ENCODE measurements at regions not wholly inside any gene's neighbourhood (a gene's known extent, or its start where the extent isn't known, plus 50 kb on each side); places are given as distances from the start of the nearest gene placed in this dataset.

DNA sequence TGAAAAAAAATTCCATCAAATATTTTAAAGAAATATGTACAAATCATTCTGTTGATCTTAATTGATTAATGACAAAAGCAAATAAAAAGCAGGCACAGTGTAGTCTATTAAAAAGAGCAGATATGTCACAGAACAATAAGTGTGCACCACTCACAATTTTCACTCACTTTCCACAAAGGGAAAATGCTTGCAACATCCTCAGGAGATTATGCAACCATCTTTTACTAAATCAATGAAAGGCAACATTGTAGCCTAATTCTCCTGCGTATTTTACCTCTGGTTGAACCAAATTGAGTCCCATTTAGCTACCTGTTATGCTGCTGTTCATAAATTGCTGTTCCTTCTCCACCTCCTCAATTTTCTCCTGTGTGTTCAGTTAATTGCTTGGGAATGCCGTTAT, 1346.8 kb upstream of the PIK3C3 start:
- H3K9me3 ChIP-seq, result no peaks in the 10 kb centered on the region
- H3K27ac ChIP-seq, result no peak overlapping the region
- intact Hi-C loops (cut with DNase I), result no loop called here
- TF ChIP-seq, protein P1, sequence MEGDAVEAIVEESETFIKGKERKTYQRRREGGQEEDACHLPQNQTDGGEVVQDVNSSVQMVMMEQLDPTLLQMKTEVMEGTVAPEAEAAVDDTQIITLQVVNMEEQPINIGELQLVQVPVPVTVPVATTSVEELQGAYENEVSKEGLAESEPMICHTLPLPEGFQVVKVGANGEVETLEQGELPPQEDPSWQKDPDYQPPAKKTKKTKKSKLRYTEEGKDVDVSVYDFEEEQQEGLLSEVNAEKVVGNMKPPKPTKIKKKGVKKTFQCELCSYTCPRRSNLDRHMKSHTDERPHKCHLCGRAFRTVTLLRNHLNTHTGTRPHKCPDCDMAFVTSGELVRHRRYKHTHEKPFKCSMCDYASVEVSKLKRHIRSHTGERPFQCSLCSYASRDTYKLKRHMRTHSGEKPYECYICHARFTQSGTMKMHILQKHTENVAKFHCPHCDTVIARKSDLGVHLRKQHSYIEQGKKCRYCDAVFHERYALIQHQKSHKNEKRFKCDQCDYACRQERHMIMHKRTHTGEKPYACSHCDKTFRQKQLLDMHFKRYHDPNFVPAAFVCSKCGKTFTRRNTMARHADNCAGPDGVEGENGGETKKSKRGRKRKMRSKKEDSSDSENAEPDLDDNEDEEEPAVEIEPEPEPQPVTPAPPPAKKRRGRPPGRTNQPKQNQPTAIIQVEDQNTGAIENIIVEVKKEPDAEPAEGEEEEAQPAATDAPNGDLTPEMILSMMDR (IDR thresholded peaks at IDR 0.05), result no peak
- H3K4me3 ChIP-seq, result no peak overlapping the region
- H3K36me3 ChIP-seq, result no peaks in the 10 kb centered on the region
- no peaks in the 10 kb centered on the region for H3K27me3 ChIP-seq (ENCODE audit: low read depth)
- ATAC-seq, result no peak
- H3K4me1 ChIP-seq, result no peaks in the 10 kb centered on the region
- DNase-seq, result no peak

DNA sequence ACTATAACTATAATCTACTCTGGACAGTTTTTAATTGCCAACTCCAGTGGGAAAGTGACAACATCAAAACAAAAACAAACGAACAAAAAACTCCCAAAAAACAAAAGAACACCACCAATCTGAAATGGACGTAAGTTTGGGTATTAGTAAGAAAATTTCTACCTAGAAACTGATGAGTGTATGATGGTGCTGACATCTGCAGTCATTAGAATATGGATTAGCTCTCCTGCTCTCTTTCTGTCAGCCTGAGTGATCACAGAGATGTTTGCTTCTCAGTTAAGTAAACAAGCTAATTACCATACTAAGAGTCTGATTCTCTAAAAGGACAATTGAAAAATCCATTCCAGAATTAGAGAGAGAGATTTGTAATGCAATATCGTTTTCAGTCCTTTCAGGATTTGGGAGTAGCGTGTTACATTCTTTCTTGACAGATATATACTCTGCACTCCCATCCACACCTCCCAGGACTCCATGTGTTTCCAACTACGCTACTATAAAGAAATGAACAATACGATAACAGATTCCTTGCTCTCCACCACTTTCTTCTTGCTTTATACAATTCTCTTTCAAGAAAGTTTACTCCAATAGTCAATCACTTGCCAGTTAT, 1347.4 kb upstream of the PIK3C3 start:
- ATAC-seq (no peak), DNase-seq (no peak)
- Histone ChIP-seq H3K4me1 (no peaks in the 10 kb centered on the region), H3K9me3 (no peaks in the 10 kb centered on the region), H3K27me3 (ENCODE audit: low read depth) (no peaks in the 10 kb centered on the region), H3K27ac (no peak overlapping the region), H3K4me3 (no peak overlapping the region), H3K36me3 (no peaks in the 10 kb centered on the region)
- intact Hi-C loops (cut with DNase I), result no loop called here
- TF ChIP-seq, protein P1 (IDR thresholded peaks at IDR 0.05), result no peak

DNA sequence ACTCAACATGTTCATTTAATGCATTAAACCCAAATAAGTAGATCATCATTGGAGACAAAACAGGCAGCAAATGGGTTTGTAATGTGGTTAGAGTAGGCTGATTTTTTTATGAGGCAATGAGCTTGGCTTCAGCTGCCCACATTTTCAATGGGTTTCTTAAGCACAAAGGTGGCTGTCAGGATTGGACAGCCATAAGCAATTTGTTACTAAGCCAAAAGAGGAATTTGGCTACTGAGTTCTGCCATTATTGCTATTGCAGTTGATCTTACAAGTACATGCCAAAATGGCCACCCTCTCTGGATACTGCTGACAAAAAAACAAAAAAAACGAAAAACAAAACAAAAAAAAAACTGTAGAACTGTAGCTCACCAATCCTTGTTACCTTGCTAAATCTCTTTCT, 1348.0 kb upstream of the PIK3C3 start:
- Histone ChIP-seq H3K27me3 (ENCODE audit: low read depth) (no peaks in the 10 kb centered on the region), H3K36me3 (no peaks in the 10 kb centered on the region), H3K27ac (no peak overlapping the region), H3K4me3 (no peak overlapping the region), H3K9me3 (no peaks in the 10 kb centered on the region), H3K4me1 (no peaks in the 10 kb centered on the region)
- DNase-seq (no peak), ATAC-seq (no peak)
- TF ChIP-seq, protein P1 (IDR thresholded peaks at IDR 0.05), result no peak
- intact Hi-C loops (cut with DNase I), result no loop called here

DNA sequence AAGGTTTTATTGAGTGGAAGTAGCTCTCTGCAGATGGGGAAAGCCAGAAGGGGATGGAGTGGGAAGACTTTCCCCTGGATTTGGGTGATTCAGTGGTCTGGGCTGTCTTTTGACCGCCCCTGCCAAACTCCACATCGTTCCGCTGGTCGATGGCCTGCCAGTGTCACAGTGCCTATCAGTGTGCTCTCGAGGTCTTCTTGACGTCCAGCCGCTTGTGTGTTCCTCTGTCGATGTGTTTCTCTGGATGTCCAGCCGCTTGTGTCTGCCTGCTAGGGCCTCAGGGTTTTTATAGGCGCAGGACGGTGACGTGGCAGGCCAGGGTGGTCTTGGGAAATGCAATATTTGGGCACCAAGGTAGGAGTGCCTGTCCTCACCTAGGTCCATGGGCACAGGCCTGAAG, 1371.4 kb upstream of the PIK3C3 start:
- no peak for ATAC-seq
- TF ChIP-seq, protein P1 (IDR thresholded peaks at IDR 0.05), result no peak
- DNase-seq, result peak; percentile 13
- H3K4me1 ChIP-seq, result no peaks in the 10 kb centered on the region
- H3K4me3 ChIP-seq, result no peak overlapping the region
- no peak overlapping the region for H3K27ac ChIP-seq
- no peaks in the 10 kb centered on the region for H3K27me3 ChIP-seq (ENCODE audit: low read depth)
- H3K9me3 ChIP-seq, result no peaks in the 10 kb centered on the region
- no peaks in the 10 kb centered on the region for H3K36me3 ChIP-seq
- intact Hi-C loops (cut with DNase I), result no loop called here

DNA sequence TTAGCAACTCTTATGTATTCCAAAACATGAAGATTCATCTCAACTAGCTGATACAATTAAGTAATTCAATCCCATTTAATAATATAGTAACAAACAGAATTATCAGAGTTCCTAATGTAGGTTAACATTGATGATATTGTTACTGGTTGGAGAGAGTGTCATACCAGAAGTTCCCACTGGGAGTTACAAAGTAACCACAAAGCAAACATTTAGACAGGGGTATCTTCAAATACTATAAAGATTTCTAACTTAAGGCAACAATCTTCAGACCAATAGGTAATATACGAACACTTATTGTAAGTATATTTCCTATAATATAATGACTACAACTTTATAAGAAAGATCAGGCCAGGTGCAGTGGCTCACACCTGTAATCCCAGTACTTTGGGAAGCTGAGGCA, 1372.9 kb upstream of the PIK3C3 start:
- DNase-seq, result no peak
- intact Hi-C loops (cut with DNase I), result no loop called here
- Histone ChIP-seq H3K4me3 (no peak overlapping the region), H3K9me3 (no peaks in the 10 kb centered on the region), H3K36me3 (no peaks in the 10 kb centered on the region), H3K27ac (no peak overlapping the region), H3K4me1 (no peaks in the 10 kb centered on the region), H3K27me3 (ENCODE audit: low read depth) (no peaks in the 10 kb centered on the region)
- ATAC-seq, result no peak
- TF ChIP-seq, protein P1 (IDR thresholded peaks at IDR 0.05), result no peak

DNA sequence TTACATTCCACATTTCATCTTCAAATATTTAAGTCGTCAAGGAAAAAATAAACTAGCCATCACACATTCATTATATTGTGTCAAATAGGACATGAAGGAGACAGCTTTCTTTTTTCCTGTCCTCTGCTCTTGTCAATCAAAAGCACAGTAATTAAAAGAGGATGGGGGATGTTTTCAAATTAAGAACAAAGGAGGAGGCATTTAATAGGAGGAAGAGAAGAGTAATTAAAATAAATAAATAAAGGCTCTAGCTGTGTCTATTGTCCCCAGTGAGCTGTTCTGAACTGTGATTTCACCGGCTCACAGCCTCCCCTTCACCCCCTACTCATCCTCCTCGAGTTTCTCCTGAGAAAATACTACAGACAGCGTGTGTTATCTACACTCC, 1377.1 kb upstream of the PIK3C3 start:
- intact Hi-C loops (cut with DNase I), result no loop called here
- H3K36me3 ChIP-seq, result no peaks in the 10 kb centered on the region

More for the DNA sequence above, 1377.1 kb upstream of the PIK3C3 start:
- no peaks in the 10 kb centered on the region for H3K9me3 ChIP-seq
- H3K4me3 ChIP-seq, result no peak overlapping the region
- ATAC-seq (no peak), DNase-seq (no peak)
- no peak overlapping the region for H3K27ac ChIP-seq
- H3K4me1 ChIP-seq, result no peaks in the 10 kb centered on the region
- TF ChIP-seq, protein P1 (IDR thresholded peaks at IDR 0.05), result no peak
- H3K27me3 ChIP-seq (ENCODE audit: low read depth), result no peaks in the 10 kb centered on the region
